HG03025 (cell line): ENCODE measurements at regions not wholly inside any gene's neighbourhood (a gene's known extent, or its start where the extent isn't known, plus 50 kb on each side); places are given as distances from the start of the nearest gene placed in this dataset.
"Not testable (repeated sequence)": the region's sequence is repeated elsewhere in the genome, so short reads cannot be mapped to it uniquely, and the experiment has no call there.

ENCODE experiments used
- ATAC-seq: cut with Tn5 transposase; IDR thresholded peaks from one replicate; pipeline ENCODE4 v1.9.1; 2021; ENCODE audit warnings: mild to moderate bottlenecking, moderate library complexity; ENCODE audit not compliant: unreplicated experiment, low FRiP score

DNA sequence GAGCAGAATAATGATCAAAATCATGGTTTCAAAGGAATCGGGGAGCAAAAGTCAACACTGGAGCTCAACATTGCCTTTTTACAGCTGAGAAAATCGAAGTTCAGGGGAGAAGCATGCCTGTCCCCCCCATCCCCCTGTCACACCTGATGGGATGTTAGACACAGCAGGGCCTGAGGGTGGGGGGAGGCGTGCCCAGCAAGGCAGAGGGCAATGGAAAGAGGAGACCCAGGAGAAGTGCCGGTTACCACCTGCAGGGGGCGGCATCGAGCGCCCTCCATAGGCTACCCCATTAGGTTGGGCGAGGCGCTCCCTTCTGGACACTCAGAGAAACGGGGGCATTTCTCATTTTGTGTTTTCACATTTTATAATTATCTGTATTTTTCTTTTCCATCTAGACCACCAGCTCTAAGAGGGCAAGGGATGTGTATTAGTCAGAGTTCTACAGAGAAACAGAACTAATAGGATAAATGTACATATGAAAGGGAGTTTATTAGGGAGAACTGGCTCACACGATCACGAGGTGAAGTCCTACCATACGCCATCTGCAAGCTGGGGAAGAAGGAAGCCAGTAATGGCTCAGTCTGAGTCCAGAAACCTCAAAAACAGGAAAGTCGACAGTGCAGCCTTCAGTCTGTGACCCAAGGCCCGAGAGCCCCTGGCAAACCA, 271.3 kb downstream of the LRATD1 start:
- ATAC-seq = peak; percentile 89

DNA sequence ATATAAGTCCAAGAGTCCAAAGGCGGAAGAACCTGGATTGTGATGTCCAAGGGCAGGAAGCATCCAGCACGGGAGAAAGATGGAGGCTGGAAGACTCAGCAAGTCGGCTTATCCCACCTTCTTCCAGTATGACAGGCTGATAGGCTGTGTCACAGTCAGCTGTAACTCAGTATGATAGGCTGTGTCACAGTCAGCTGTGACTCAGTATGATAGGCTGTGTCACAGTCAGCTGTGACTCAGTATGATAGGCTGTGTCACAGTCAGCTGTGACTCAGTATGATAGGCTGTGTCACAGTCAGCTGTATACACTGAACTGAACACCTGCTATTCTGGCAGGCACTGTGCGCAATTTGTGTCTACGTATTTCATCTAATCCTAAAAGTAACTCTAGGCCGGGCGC, 271.9 kb downstream of the LRATD1 start:
- ATAC-seq = not testable (repeated sequence)

DNA sequence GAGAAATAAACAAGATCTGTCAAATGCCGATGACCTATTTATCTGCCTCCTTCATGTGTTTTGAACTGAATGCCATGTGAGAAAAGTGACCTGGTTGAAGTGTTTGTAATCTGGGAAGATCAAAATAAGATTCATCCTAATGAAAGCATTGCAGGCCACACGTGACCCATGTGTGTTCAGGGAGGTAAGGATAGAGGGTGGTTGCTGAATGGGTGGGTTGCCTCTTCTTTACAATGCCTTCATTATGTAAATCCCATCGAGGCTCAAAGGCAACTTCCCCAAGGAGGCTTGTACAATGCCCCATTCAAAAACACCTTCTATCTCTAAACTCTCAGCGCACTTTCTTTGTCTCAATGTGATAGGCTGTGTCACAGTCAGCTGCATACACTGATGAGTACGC, 273.1 kb downstream of the LRATD1 start:
- ATAC-seq = no peak

DNA sequence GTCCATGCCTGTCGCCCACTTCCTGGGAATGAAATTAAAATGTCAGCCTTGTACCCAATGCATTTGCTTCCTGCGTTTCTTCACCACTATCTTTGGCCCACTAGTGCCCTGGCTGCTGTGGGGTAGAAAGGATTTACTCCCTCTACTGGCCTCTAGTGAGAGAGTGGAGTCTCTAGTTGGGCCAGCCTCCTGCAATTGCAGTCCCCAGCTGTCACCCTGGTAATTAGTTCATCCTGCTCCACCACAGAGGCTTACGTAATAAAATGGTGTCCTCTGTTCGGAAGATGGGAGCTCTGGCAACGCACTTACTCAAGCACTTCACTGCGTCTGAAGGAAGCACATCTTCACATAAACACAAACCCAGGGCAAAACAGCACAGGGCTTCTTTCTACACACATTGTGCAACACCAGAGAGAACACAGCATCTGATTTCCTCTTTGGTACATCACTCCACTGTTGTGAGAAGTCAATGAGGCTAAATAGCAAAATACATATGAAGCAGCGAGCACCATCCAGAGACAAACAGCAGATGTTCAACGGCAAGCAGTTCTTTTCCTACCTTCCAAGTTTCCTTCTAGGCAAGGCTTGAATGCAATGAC, 274.6 kb downstream of the LRATD1 start:
- ATAC-seq = no peak

DNA sequence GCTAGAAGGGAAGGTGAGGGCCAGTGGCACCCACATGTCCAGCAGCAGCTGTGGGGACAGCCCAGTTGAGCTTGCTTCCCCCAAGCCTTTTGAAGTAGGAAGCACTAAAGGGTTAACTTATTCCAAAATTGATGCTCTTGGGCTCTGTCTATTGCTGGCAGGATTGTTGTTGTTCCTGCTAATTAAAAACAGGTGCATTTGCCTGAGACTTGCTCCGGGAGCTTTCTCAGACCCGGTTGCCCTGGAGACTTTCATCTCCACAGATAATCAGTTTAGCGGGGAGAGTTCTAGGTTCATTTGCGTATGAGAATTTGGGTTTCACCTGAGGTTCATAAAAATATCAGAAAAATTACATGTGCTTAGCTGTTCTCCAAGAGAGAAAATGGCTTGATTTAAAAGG, 277.3 kb downstream of the LRATD1 start:
- ATAC-seq = no peak

DNA sequence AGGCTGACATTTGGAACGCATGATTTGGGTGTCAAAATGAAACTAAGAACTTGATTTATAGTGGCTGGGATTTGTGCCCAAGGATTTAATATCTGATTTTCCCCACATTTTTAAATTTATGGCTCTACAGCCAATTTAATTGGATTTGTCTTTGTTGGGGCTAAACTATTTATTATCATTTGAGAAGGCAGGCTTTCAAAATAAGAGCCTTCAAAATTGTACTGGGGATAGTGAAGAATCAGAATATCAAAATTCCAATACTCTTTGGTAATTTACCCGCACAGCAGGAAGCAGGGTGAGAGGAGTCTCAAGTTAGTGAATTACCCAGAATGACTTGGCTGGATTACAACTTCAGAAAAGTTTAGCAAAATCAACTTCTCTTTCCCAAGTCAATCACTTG, 278.1 kb downstream of the LRATD1 start:
- ATAC-seq = no peak

DNA sequence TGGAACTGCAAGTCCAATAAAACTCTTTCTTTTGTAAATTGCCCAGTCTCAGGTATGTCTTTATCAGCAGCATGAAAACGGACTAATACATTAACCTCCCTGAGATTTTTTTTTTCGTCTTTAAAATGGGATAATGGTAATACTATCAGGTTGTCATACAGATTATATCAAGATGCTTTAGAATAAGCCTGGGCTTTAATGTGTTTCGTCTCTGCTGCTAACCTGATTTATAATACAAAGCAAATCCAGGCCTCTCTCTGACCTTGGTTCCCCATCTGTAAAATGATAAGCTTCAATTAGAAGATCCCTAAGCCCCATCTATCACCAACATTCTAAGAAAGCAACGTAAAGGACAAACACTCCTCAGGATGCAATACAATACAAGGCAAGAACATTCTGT, 283.5 kb downstream of the LRATD1 start:
- ATAC-seq = no peak

DNA sequence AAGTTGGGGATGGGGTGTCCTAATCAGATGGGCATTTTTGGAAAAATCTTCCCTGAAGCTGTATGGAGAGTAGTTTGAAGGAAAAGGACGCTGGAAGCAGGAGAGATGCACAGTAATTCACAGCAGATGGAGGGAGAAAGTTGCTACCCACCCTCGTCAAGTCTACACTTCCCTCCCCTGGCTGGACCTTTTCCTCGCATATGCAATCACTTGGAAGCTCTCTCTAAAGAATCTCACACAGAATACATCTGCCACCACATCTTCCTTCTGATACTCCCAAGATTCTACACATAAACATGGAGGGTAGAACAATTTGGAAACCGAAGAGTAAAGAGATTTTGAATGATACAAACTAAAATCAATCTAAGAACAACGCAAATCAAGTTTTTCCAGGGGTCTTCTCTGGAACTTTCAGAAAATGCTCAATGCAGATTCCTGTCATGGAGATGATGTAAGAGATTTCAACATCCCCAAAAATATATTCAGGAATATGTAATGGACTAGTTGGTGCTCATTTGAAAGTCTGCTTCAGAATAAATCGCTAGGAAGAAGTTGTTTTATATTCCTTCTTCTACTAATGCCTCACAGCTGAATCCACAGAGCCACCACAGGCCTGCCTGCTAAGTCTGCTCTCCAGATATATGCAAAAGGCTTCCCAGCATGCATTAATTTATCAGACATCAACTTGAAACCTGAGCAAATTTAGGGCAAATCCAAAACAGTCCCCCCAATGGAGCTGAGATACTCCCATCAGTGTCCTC, 291.5 kb downstream of the LRATD1 start:
- no peak for ATAC-seq

DNA sequence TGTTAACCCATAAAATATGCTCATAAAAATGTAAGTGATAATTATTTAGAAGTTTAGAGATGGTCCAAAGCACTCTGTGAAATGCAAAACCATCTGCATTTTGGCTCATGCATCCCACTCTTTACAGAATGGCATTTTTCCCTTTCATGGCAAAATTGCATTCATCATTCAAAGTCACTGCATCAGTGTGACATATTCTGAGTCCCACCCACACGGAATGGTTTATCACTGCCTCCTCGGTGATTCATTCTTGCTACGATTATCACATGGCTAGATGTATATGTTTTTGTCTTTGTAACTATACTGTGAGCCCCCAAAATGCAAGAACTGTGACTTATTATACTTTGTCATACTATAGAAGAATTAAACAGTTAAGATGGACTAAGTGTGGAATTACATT, 293.0 kb downstream of the LRATD1 start:
- no peak for ATAC-seq

DNA sequence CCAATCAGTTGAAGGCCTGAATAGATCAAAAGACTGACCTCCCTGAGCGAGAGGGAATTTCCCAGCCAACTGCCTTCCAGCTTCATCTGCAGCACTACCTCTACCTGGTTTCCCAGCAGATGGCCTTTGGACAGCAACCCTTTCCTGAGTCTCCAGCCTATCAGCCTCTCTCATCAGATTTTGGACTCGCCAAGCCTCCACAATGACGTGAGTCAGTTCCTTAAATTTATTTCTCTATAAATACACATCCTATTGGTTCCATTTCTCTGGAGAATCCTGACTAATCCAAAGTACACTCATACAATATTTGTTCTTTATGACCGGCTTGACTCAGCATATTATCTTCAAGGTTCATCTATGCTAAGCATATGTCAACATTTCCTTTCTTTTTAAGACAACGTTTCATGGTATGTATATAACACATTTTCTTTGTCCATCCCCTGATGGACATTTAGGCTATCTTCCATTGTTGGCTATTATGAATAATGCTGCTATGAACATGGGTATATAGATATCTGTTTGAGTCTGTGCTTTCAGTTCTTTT, 294.6 kb downstream of the LRATD1 start:
- no peak for ATAC-seq

DNA sequence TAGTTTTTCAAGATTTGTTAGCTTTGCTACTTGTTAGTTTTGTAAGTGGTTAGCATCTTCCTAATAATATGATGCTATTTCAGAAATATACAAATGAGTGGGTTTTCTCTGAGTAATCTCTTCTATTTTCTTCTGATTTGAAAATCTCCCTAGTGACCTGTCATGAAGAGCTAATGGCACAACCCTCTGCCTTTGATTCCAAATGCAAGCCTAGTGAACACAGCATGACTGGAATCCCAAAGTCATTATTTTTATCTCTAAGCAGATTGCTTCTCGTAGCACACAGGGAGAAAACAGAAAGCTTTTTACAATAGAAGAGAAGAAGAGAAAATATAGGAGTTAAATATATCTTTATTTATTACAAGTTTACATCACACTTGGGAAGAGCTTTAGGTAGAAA, 295.5 kb downstream of the LRATD1 start:
- no peak for ATAC-seq

DNA sequence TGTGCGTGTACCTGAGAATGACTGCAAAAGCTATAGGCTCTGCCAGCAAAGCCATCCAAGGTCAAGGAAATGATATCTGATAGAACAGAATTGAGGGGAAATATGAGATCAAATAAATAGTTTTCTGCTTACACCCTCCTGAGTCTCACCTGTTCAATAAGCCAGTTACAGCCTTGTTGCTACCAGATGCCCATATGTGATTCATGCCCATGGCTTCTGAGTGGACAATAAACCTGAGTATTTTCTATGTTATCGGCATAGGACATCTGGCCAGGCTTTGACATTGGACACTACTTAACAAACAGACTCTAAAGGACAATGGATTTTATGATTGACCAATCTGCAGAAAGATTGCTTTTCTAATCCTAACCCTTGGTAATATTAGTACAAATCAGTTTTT, 297.9 kb downstream of the LRATD1 start:
- no peak for ATAC-seq

DNA sequence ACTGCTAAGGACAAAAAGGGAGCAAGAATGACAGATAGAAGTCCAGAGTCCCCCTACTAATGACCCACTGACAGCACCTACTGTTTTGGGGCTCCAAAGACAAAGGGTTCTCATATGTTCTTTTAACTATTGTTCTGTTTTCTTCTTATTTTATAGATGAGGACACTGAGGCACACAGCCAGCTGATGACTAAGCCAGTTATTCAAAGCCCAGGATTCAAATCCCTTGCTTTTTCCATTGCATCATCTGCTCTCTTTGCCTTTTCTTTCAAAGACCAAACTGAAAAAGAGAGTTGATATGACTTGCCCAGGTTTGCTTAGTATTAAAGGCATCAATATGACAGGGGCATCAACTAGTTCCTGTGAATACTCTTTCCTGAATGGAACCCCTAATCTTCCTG, 299.8 kb downstream of the LRATD1 start:
- no peak for ATAC-seq

DNA sequence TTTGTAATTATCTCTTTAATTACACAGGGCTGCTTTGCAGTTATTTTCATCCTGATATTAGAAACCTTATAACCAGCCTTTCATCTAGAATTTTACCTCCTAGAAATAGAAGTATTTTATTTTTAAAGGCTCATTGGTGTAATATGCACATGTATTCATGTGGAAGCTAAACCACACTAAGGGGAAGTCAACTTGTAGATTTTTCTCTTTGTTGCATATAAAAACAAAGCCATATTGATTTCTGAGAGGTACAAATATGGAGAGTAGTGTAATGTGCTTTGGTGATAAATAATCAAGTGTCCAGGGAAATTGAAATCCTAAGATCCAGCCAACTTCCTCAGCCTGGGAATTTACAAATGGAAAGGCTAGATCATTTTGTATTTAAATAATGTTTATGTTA, 301.2 kb downstream of the LRATD1 start:
- no peak for ATAC-seq

DNA sequence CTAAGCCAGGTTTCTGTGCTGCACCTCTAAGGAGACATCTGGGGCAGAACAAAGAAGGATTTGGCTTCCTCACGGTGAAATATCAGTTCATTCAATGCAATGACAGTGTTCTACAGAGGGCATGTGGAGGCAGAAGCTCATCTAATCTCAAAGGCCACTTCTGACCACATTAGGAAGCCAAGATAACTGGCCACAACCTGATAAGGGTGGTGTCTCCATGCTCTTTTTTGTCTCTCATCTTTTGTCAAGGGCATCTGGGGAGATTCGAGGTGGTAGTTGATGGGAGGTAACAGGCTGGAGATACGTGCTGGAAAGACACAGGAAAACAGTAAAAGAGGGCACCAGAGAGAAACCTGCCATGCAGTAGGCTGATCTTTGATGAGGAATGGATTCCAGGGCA, 303.9 kb downstream of the LRATD1 start:
- no peak for ATAC-seq

DNA sequence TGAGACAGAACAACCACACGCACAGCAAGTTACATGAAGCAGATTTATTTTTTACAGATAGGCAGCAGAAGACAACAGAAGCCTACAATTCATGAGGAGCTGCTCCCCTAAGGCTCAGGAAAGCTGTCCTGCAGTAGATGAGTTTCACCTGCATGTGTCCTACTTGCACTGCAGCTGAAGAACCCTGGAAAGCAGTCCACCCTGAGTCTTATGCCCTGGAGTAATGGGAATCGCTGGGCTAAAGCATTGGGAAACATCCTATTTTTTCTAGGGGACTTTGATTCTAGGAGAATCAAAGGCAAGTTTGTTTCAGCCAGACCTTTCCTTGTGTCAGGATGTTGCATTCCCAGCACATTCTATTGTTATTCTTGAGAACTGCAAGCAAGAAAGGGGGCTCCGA, 304.8 kb downstream of the LRATD1 start:
- no peak for ATAC-seq

DNA sequence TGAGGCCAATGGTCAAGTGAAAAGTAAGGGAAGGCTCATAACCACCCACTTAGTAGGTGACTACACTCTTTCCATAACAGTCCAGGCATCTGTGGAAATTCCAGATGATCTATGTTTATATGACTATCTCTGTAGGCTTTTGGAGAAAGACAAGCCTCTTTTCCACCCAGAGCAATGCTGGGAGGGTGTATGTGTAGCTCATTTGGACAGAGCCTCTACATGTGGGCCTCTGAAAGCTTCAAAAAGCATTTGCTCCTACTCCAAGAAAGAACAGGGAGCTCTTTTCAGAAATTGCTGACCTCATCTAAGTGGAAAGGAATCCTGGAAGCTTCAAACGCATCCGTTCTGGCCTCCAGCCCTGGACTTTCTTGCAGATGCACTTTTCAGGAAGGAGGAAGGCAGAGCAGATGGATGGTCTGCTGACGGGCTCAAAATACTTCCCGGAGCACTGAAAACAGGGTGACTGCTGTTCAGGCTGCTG, 308.7 kb downstream of the LRATD1 start:
- no peak for ATAC-seq

DNA sequence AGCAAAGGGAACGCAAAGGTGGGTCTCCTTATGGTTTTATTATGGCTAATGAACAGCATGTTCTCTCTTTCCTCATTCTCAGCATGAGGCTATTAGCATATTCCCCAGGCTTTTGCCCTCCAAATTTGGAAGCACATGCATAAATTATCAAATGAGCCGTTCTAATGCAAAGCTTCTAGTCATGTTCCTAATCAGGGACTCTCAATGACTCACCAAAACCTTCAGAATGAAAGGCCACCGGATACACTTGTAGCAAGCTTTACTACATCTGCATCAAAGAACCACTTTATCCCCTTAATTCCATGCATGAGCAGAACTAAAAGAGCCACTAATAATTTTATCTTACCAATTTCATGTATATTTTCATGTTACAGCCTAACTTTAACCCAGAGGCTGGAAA, 310.5 kb downstream of the LRATD1 start:
- ATAC-seq = no peak

DNA sequence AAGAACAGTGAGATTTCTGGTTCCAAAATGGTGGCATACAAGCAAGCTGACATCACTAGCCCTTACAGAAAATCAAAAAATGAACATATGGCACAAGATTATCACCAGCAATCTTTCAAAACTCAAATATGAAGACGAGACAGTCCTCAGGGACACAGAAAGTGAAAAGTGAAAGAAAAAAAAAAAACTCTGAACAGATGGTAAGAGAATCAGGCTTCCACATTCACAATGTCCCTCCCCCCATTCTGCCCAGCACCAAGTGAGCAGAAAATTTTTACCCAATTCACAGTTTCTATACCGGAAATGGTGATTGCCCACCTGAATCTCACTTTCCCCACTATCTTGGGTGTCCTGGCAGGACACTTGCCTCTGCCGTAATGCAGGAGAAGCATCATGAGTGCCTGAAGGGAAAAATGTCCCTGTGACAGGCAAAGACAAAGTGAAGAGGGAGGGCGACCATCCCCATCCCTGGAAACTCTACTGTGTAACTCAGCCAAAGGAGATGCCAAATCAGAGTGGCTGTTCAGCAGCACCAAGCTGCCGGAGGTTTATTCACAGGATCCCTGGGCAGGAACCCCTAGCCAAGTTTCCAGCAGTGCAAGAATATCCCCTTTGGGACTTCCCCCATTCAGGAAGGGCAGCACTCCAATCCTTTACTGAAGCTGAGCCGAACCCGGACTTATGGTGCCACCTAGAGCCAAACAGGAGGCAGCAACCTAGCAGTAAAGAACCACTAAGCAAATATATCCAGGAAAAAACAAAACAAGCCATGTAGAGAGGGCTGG, 312.2 kb downstream of the LRATD1 start:
- ATAC-seq = peak; percentile 71

DNA sequence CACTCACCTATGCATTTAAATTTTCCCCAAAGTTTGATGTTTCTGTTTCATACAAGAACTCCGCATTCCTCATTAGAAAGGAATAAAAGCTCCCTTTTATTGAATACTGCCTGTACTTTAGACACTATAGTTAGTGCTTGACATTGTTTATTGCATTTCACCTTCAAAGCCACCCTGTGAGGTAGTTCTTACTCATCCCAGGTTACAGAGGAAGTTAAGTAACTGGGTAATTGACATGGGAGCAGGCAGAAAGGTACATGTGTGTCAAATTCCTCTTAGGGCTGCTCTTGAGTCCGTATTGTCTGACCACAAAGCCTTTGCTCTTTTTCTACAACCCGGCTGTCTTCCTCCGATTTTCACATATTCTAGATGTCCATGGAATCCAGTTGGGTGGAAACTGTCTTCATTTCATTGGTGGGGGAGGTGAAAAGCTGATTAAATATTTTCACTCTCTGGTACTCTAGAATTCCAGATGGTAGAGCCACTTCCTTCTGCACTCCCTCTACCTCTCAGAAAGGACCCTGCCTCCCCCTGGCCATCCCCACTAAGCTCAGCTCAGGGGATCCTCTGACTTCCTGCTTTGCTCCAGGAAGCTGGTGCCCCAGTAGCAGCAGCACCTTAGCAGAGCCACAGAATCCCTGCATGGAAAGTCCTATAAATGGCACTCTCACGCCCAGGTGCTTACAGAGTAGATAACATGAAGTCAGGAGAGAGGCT, 319.2 kb downstream of the LRATD1 start:
- no peak for ATAC-seq
